Endodermal cell (in vitro differentiated cells): ENCODE measurements at regions not wholly inside any gene's neighbourhood (a gene's known extent, or its start where the extent isn't known, plus 50 kb on each side); places are given as distances from the start of the nearest gene placed in this dataset.

Source experiments
- DNase-seq: peaks from one replicate; pipeline ENCODE4 v3.0.0-alpha.2; 2017
- H3K27ac ChIP-seq: 2 replicates; pipeline ENCODE4 v1.5.1; 2013; ENCODE audit warnings: mild to moderate bottlenecking, low read depth, low read length, moderate library complexity
- H3K27me3 ChIP-seq: 2 replicates; pipeline ENCODE4 v1.6.1; 2013; ENCODE audit warnings: mild to moderate bottlenecking, low read length, moderate library complexity; ENCODE audit not compliant: insufficient read depth, control insufficient read depth, poor library complexity, severe bottlenecking
- H3K36me3 ChIP-seq: 2 replicates; pipeline ENCODE4 v1.7.0; 2013; ENCODE audit warnings: mild to moderate bottlenecking, low read length, moderate library complexity; ENCODE audit not compliant: control insufficient read depth, insufficient read depth
- H3K4me1 ChIP-seq: one replicate; pipeline ENCODE4 v1.7.0; 2013; ENCODE audit warnings: low read length; ENCODE audit not compliant: control insufficient read depth, insufficient read depth
- H3K4me3 ChIP-seq: 2 replicates; pipeline ENCODE4 v1.5.1; 2013; ENCODE audit warnings: mild to moderate bottlenecking, low read length, moderate library complexity
- H3K9ac ChIP-seq: 2 replicates; pipeline ENCODE4 v1.6.1; 2013; ENCODE audit warnings: mild to moderate bottlenecking, low read length, moderate library complexity; ENCODE audit not compliant: poor library complexity, severe bottlenecking; ENCODE audit errors: extremely low read depth
- H3K9me3 ChIP-seq: 2 replicates; pipeline ENCODE4 v1.6.1; 2013; ENCODE audit warnings: mild to moderate bottlenecking, low read length, moderate library complexity; ENCODE audit not compliant: control insufficient read depth
- H3K27ac Mint-ChIP-seq: 2 replicates; pipeline ENCODE4 v1.8.0; 2020; ENCODE audit warnings: mixed read lengths
- H3K27me3 Mint-ChIP-seq: 2 replicates; pipeline ENCODE4 v1.8.0; 2021; ENCODE audit warnings: mild to moderate bottlenecking, mixed read lengths; ENCODE audit not compliant: insufficient read depth
- H3K36me3 Mint-ChIP-seq: 2 replicates; pipeline ENCODE4 v1.8.0; 2020; ENCODE audit warnings: low read depth, mixed read lengths
- H3K4me1 Mint-ChIP-seq: 2 replicates; pipeline ENCODE4 v1.8.0; 2020; ENCODE audit warnings: mixed read lengths
- H3K4me3 Mint-ChIP-seq: 2 replicates; pipeline ENCODE4 v1.8.0; 2020; ENCODE audit warnings: mild to moderate bottlenecking, moderate library complexity, mixed read lengths
- H3K9me3 Mint-ChIP-seq: 2 replicates; pipeline ENCODE4 v1.8.0; 2020; ENCODE audit warnings: mild to moderate bottlenecking, mixed read lengths
- CTCF ChIP-seq: fragments of 200-600 bp; sonication (generic); conservative IDR thresholded peaks from 2 replicates; pipeline ENCODE4 v1.5.0; 2021; ENCODE audit warnings: antibody characterized with exemption, mild to moderate bottlenecking
- WGBS, 2 experiments: methylation state at CpG; one replicate each; pipeline versions ENCODE4 v1.1.5 to v1.1.7; 2013; ENCODE audit warnings: missing lambda C conversion rate in 2 of 2, mixed read lengths in 1 of 2; ENCODE audit not compliant: insufficient coverage in 1 of 2, insufficient read length in 1 of 2; 5-methylcytosine and 5-hydroxymethylcytosine counted together

- no peaks in the 10 kb centered on the region for H3K9me3 Mint-ChIP-seq
- H3K4me3 Mint-ChIP-seq, result no peak overlapping the region
- no peak for TF ChIP-seq CTCF
- Histone ChIP-seq H3K4me1 (peaks cover 2% of the 10 kb centered on the region), H3K9ac (no peak overlapping the region), H3K27me3 (no peaks in the 10 kb centered on the region), H3K4me3 (no peak overlapping the region), H3K9me3 (no peaks in the 10 kb centered on the region), H3K36me3 (no peaks in the 10 kb centered on the region), H3K27ac (no peak overlapping the region)
- H3K36me3 Mint-ChIP-seq, result no peaks in the 10 kb centered on the region
- no peak overlapping the region for H3K27ac Mint-ChIP-seq
- no peaks in the 10 kb centered on the region for H3K27me3 Mint-ChIP-seq
- DNase-seq, result no peak
- no peaks in the 10 kb centered on the region for H3K4me1 Mint-ChIP-seq
- 100% methylated on average over 1 of the region's 1 CpG; no CpG with 5 or more reads in 1 of the 2 experiments for WGBS, 2 experiments
Observed at GRCh38 chr4:35757836-35758235, 486.5 kb downstream of the ARAP2 start.

- DNase-seq, result no peak
- no peak overlapping the region for H3K27ac Mint-ChIP-seq
- no peak overlapping the region for H3K4me3 ChIP-seq
- 76 to 83% methylated on average over 1 to 4 of the region's 4 CpGs for WGBS, 2 experiments
- no peak overlapping the region for H3K4me3 Mint-ChIP-seq
- no peak for TF ChIP-seq CTCF
- peaks cover 2% of the 10 kb centered on the region for H3K4me1 ChIP-seq
- H3K27me3 Mint-ChIP-seq, result no peaks in the 10 kb centered on the region
- H3K36me3 Mint-ChIP-seq, result no peaks in the 10 kb centered on the region
- H3K4me1 Mint-ChIP-seq, result no peaks in the 10 kb centered on the region
- no peaks in the 10 kb centered on the region for H3K9me3 Mint-ChIP-seq
- no peaks in the 10 kb centered on the region for H3K27me3 ChIP-seq
- H3K36me3 ChIP-seq, result no peaks in the 10 kb centered on the region
- peak overlapping the region; percentile 47 for H3K27ac ChIP-seq
- no peaks in the 10 kb centered on the region for H3K9me3 ChIP-seq
- no peak overlapping the region for H3K9ac ChIP-seq
Observed at GRCh38 chr4:35760807-35761206, 483.5 kb downstream of the ARAP2 start.

GRCh38 chr4:35771571-35771970 lies 472.7 kb downstream of the ARAP2 start:
- DNase-seq, result no peak
- 89 to 100% methylated on average over 1 to 2 of the region's 2 CpGs for WGBS, 2 experiments
- Mint-ChIP-seq H3K27ac (no peak overlapping the region), H3K9me3 (no peaks in the 10 kb centered on the region), H3K27me3 (no peaks in the 10 kb centered on the region), H3K36me3 (no peaks in the 10 kb centered on the region), H3K4me1 (no peaks in the 10 kb centered on the region), H3K4me3 (no peak overlapping the region)
- Histone ChIP-seq H3K4me3 (no peak overlapping the region), H3K27me3 (no peaks in the 10 kb centered on the region), H3K9me3 (no peaks in the 10 kb centered on the region), H3K27ac (no peak overlapping the region), H3K36me3 (no peaks in the 10 kb centered on the region), H3K4me1 (no peaks in the 10 kb centered on the region), H3K9ac (no peak overlapping the region)
- no peak for TF ChIP-seq CTCF
